Gastrocnemius medialis (tissue), 4 donors: ENCODE measurements at regions not wholly inside any gene's neighbourhood (a gene's known extent, or its start where the extent isn't known, plus 50 kb on each side); places are given as distances from the start of the nearest gene placed in this dataset.

Experiments
- ATAC-seq, 2 donors: fragments of 150-250 bp; one replicate each; pipeline ENCODE4 v1.9.1; 2016
- DNase-seq, 2 donors: peaks; one replicate each; pipeline ENCODE4 v3.0.0-alpha.2; 2019
- H3K27ac ChIP-seq, 4 donors: fragments of 200-600 bp; sonication (generic); 1 replicate in 1 of 4; 2 replicates in 3 of 4; pipeline ENCODE4 v1.5.1; 2016 to 2018; ENCODE audit warnings: mild to moderate bottlenecking in 2 of 4, moderate library complexity in 1 of 4
- H3K27me3 ChIP-seq, 3 donors: fragments of 200-600 bp; sonication (generic) in 2 of 3; 1 replicate in 1 of 3; 2 replicates in 2 of 3; pipeline versions ENCODE4 v1.5.1 to v1.6.0; 2016 to 2019; ENCODE audit warnings: mild to moderate bottlenecking in 1 of 3, moderate library complexity in 1 of 3
- H3K36me3 ChIP-seq, 2 donors: fragments of 200-600 bp; sonication (generic) in 1 of 2; one replicate each; pipeline ENCODE4 v1.5.1; 2017 to 2018
- H3K4me1 ChIP-seq, 2 donors: fragments of 200-600 bp; sonication (generic) in 1 of 2; one replicate each; pipeline ENCODE4 v1.5.1; 2016 to 2017; ENCODE audit warnings: mild to moderate bottlenecking in 2 of 2
- H3K4me3 ChIP-seq, 4 donors: fragments of 200-600 bp; sonication (generic) in 3 of 4; 1 replicate in 1 of 4; 2 replicates in 3 of 4; pipeline ENCODE4 v1.5.1; 2016 to 2019; ENCODE audit warnings: mild to moderate bottlenecking in 2 of 4
- H3K9me3 ChIP-seq, 3 donors: fragments of 200-600 bp; sonication (generic) in 2 of 3; 1 replicate in 1 of 3; 2 replicates in 2 of 3; pipeline ENCODE4 v1.5.1; 2016 to 2019
- POLR2A ChIP-seq, 2 donors: fragments of 450-650 bp; IDR thresholded peaks; one replicate each; pipeline ENCODE4 v1.6.1; 2017; ENCODE audit warnings: antibody characterized with exemption in 2 of 2, mild to moderate bottlenecking in 2 of 2, moderate library complexity in 2 of 2
- in situ Hi-C, 4 donors: fragments of 200-750 bp; cut with MboI; loops; one replicate each; pipeline versions ENCODE4 v1.15.0 to v1.8.0; 2017; ENCODE audit warnings: low sequenced_read_pairs in 4 of 4
- intact Hi-C: fragments of 100-400 bp; cut with DNase I; formaldehyde crosslinking; loops from one replicate; pipeline ENCODE4 v1.15.1; 2023; ENCODE audit warnings: low total_unique reads
- TF ChIP-seq, protein P1 (sequence below), 5 experiments: fragments of 450-650 bp in 3 of 5; fragments of 200-600 bp in 2 of 5; sonication (generic) in 2 of 5; IDR thresholded peaks in 4 of 5; conservative IDR thresholded peaks in 1 of 5; 1 replicate in 4 of 5; 2 replicates in 1 of 5; pipeline ENCODE4 v1.5.1; 2016 to 2019; ENCODE audit warnings: antibody characterized with exemption in 5 of 5, mild to moderate bottlenecking in 3 of 5, moderate library complexity in 3 of 5

DNA sequence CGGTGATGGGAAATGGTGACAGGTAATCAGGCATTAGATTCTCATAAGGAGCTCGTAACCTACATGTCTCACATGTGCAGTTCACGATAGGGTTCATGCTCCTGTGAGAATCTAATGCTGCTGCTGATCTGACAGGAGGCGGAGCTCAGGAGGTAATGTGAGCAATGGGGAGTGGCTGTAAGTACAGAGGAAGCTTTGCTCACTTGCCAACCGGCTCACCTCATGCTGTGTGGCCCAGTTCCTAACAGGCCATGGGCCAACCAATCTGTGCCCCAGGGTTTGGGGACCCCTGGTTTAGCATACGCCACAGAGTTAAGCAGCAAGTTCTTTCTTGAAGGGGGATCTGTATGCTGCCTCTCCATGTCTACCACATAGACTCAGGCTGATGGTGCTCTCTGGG, 133.1 kb downstream of the IQUB start:
- intact Hi-C loops: no loop called here
- Histone ChIP-seq H3K4me1 (no peaks in the 10 kb centered on the region), H3K4me3 (no peak overlapping the region), H3K27me3 (no peaks in the 10 kb centered on the region), H3K9me3 (no peaks in the 10 kb centered on the region), H3K27ac (no peak overlapping the region), H3K36me3 (no peaks in the 10 kb centered on the region)
- ATAC-seq: no peak
- TF ChIP-seq, protein P1, sequence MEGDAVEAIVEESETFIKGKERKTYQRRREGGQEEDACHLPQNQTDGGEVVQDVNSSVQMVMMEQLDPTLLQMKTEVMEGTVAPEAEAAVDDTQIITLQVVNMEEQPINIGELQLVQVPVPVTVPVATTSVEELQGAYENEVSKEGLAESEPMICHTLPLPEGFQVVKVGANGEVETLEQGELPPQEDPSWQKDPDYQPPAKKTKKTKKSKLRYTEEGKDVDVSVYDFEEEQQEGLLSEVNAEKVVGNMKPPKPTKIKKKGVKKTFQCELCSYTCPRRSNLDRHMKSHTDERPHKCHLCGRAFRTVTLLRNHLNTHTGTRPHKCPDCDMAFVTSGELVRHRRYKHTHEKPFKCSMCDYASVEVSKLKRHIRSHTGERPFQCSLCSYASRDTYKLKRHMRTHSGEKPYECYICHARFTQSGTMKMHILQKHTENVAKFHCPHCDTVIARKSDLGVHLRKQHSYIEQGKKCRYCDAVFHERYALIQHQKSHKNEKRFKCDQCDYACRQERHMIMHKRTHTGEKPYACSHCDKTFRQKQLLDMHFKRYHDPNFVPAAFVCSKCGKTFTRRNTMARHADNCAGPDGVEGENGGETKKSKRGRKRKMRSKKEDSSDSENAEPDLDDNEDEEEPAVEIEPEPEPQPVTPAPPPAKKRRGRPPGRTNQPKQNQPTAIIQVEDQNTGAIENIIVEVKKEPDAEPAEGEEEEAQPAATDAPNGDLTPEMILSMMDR (IDR thresholded peaks at IDR 0.05 in 4 of 5, conservative IDR thresholded peaks at IDR 0.05 in 1 of 5): no peak
- no peak for DNase-seq
- in situ Hi-C loops: no loop called here

DNA sequence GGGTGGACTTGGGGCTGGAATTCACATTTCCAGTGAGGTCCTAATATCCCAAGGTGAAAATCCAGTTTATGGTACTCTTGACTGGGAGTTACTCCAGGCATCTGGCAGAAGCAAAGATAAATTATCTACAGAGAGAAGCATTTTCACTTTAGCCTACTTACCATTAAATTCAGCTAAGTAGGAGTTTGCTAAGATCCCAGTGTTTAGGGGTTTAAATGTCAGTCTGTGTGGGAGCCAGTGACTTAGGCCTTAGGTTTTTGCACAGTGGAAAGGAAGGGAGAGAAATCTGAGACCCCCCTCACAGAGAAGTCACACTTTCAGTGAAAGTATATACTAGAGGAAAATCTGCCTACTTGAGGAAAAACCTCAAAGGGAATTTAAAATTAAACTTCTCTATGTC, 134.2 kb downstream of the IQUB start:
- no peak for DNase-seq
- Histone ChIP-seq H3K9me3 (no peaks in the 10 kb centered on the region), H3K36me3 (no peaks in the 10 kb centered on the region), H3K27ac (no peak overlapping the region), H3K4me1 (no peaks in the 10 kb centered on the region), H3K4me3 (no peak overlapping the region), H3K27me3 (no peaks in the 10 kb centered on the region)
- intact Hi-C loops (no loop called here), in situ Hi-C loops (no loop called here)
- no peak for ATAC-seq
- TF ChIP-seq, protein P1 (IDR thresholded peaks at IDR 0.05 in 4 of 5, conservative IDR thresholded peaks at IDR 0.05 in 1 of 5): no peak
- TF ChIP-seq POLR2A (IDR thresholded peaks at IDR 0.05): no peak

DNA sequence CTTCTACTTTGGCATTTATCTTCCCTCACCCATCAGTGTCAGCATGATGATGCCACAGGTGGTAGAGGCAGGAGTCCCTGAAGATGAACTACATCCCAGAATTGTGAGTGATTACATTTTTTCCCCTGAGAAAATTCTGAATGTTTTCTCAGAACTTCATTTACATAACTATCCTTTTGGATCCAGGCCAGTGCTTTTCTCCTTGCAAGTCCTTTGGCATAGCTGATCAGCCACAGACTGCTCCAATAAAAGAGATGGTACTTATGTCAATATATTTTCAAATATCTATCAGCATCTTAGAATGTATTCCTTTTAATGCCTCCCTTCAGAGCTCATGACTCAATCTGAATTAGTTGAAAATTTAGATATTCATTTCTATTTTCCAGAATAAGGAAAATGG, 135.5 kb downstream of the IQUB start:
- Histone ChIP-seq H3K9me3 (no peaks in the 10 kb centered on the region), H3K36me3 (no peaks in the 10 kb centered on the region), H3K27me3 (no peaks in the 10 kb centered on the region), H3K27ac (no peak overlapping the region), H3K4me3 (no peak overlapping the region), H3K4me1 (no peaks in the 10 kb centered on the region)
- DNase-seq (no peak), ATAC-seq (no peak)
- in situ Hi-C loops (no loop called here), intact Hi-C loops (no loop called here)
- TF ChIP-seq, protein P1 (IDR thresholded peaks at IDR 0.05 in 4 of 5, conservative IDR thresholded peaks at IDR 0.05 in 1 of 5): no peak
- no peak for TF ChIP-seq POLR2A (IDR thresholded peaks at IDR 0.05)

DNA sequence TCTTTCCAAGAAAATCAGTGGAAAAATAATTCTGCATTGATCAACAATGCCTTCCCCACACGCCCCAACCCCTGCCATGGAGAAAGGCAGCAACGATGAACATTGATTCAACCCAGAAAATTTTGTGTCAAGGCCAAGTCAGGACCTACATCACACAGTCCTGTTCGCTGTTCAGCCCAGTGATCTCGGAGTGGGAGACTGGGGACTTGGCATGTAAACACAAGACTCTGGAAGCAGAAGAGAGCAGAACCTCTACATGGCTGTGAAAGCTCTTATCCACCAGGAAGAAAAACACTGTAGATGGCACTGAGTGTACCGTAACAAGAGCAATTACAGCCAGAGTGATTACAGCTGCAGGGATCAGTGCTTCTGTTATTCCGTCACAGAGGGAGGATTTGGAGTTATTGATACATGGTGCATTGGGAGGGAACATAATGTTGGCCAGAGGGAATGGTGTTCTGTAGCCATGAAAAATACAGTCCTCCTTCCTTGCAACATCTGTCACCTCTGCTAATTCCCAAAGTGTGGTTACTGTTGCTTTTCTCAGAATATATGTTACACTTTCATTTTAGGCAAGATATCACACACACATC, 136.6 kb downstream of the IQUB start:
- no peaks in the 10 kb centered on the region for H3K9me3 ChIP-seq
- H3K27me3 ChIP-seq: no peaks in the 10 kb centered on the region
- no peak overlapping the region for H3K27ac ChIP-seq
- intact Hi-C loops: no loop called here
- DNase-seq: no peak
- H3K4me1 ChIP-seq: no peaks in the 10 kb centered on the region
- no peak overlapping the region for H3K4me3 ChIP-seq
- in situ Hi-C loops: no loop called here
- H3K36me3 ChIP-seq: no peaks in the 10 kb centered on the region
- TF ChIP-seq POLR2A (IDR thresholded peaks at IDR 0.05): no peak
- TF ChIP-seq, protein P1 (IDR thresholded peaks at IDR 0.05 in 4 of 5, conservative IDR thresholded peaks at IDR 0.05 in 1 of 5): no peak
- ATAC-seq: no peak

DNA sequence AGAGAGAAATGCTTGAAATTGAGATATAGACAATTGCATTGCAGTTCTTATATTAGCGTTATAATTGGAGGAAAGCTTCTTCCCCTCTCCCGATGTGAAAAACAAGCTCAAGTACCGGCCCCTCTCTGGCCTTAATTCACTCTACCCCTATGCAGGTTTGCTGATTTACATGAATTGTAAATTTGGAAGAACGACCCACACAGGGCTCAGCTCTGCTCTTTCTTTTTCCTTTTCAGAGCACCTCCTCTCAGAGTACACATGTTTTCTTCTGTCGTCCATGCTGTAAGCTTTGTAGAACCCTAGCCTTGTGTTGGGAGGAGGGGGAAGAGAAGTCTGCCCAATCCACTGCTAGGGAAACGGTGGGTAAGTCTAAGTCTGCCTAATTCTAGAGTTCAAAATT, 140.8 kb downstream of the IQUB start:
- intact Hi-C loops: no loop called here
- Histone ChIP-seq H3K9me3 (no peaks in the 10 kb centered on the region), H3K27ac (no peak overlapping the region), H3K4me3 (no peak overlapping the region), H3K27me3 (no peaks in the 10 kb centered on the region), H3K36me3 (no peaks in the 10 kb centered on the region), H3K4me1 (no peaks in the 10 kb centered on the region)
- DNase-seq (no peak), ATAC-seq (no peak)
- TF ChIP-seq, protein P1 (IDR thresholded peaks at IDR 0.05 in 4 of 5, conservative IDR thresholded peaks at IDR 0.05 in 1 of 5): no peak
- no peak for TF ChIP-seq POLR2A (IDR thresholded peaks at IDR 0.05)
- in situ Hi-C loops: no loop called here
